ENCODE measurements at regions not wholly inside any gene's neighbourhood (a gene's known extent, or its start where the extent isn't known, plus 50 kb on each side); places are given as distances from the start of the nearest gene placed in this dataset.

DNA sequence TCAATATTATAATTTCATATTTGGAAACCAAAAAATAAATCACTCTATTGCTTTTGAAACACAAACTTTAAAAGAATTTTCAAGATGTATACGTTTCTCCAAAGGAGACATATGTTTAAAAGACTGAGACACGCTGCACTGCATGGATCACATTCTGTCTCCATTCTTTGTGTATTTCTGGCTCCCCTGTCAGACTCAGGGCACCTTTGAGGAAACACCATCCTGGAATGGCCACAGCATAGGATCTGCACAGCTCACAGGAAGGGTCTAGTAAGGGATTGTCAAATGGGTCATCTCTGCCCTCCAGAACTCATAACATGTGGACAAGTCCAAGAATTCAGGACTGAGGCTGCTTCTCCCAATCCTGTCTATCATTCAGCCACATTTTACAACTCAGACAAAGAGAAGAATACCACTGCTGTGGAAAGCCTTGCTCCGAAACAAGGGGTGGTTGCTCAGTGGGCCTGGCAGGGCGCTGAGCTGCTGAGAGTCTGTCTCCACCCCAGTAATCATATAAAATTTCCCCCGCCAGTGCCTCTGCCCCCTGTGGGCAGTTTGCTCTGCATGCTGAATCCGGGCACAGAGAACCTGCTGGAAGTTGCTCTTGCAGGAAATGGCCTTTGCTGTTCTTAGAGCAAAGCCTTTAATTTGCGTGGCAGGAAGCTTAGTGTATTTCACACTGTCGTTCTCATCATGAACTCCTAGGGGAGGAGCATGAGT is 85.3 kb upstream of the KLHL29 start:
- DNase-seq (ENCODE audit: low spot score) = no peak
- TF ChIP-seq, protein P1, sequence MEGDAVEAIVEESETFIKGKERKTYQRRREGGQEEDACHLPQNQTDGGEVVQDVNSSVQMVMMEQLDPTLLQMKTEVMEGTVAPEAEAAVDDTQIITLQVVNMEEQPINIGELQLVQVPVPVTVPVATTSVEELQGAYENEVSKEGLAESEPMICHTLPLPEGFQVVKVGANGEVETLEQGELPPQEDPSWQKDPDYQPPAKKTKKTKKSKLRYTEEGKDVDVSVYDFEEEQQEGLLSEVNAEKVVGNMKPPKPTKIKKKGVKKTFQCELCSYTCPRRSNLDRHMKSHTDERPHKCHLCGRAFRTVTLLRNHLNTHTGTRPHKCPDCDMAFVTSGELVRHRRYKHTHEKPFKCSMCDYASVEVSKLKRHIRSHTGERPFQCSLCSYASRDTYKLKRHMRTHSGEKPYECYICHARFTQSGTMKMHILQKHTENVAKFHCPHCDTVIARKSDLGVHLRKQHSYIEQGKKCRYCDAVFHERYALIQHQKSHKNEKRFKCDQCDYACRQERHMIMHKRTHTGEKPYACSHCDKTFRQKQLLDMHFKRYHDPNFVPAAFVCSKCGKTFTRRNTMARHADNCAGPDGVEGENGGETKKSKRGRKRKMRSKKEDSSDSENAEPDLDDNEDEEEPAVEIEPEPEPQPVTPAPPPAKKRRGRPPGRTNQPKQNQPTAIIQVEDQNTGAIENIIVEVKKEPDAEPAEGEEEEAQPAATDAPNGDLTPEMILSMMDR (IDR thresholded peaks at IDR 0.05; ENCODE audit: extremely low read depth, missing control alignments) = no peak

DNA sequence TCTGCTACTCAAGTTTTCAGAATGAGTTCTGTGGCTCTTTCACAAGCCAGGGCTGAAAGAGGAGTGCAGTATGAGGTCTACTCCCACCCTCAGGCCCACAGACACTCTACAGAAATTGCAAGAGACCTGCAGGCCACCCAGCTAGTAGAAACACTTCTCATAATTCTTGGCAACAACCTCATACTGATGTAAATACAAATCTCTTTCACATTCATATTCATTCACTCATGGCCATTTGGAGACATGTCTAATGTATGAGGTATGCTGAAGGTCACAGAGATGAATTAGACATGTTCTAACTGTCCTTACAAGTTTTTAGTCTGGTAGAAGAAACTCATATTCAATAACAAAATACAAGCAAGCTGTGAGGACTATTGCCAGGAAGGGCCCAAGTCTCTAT is 83.8 kb upstream of the KLHL29 start:
- TF ChIP-seq, protein P1 (IDR thresholded peaks at IDR 0.05; ENCODE audit: extremely low read depth, missing control alignments) = no peak

DNA sequence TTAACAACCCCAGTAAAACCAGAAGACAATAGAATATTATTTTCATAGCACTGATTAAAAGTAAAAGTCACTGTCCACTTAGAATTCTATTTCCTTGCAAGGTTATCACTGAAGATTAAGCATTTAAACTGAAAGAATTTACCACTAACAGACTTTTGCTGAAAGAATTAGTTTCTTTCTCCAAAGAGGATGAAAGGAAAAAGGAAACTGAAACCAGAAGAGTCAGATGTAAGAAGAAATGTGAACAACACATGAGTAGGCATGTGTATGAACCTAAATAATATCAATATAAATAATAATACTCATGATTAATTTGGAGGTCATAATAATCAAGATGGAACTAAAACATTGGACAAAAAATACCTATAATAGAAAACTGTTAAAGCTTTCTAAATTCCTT is 82.4 kb upstream of the KLHL29 start:
- no peak for DNase-seq (ENCODE audit: low spot score)
- TF ChIP-seq, protein P1 (IDR thresholded peaks at IDR 0.05; ENCODE audit: extremely low read depth, missing control alignments) = no peak

More for the DNA sequence above, 83.8 kb upstream of the KLHL29 start:
- DNase-seq (ENCODE audit: low spot score) = no peak

DNA sequence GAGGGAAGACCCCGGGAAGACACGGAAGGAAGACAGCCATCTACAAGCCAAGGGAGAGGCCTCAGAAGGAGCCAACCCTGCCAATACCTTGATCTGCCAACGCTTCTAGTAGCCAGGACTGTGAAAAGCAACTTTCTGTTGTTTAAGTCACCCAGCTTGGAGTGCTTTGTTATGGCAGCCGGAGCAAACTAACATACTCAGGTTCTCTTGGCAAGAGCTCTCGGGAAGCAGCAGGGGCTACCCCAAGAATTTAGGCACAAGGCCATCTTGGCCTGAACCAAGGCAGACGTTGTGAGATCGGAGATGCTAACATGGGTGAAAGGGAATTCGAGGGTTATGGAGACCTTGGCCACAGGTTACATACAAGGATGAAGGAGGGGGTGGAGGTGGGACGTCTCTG is 78.6 kb upstream of the KLHL29 start:
- TF ChIP-seq, protein P1 (IDR thresholded peaks at IDR 0.05; ENCODE audit: extremely low read depth, missing control alignments) = no peak
- DNase-seq (ENCODE audit: low spot score) = no peak

DNA sequence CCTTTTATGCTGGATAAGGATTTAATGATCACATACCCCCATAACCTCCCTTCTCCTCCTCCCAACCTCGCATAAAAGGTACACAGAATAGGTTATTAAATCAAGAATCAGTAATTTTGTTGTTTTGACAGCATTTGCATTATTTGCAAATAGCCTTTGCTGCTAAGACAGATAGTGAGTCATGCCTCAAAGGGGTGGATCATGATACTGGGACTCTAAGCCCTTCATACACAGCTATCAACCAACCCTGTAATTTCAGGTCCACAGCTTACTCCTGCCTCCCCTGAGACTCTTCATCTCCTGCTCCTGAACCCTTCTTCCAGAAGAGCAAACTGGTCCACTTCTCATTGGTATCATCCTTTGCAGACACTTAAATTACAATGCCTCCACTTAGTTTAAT is 73.8 kb upstream of the KLHL29 start:
- TF ChIP-seq, protein P1 (IDR thresholded peaks at IDR 0.05; ENCODE audit: extremely low read depth, missing control alignments) = no peak
- DNase-seq (ENCODE audit: low spot score) = no peak

DNA sequence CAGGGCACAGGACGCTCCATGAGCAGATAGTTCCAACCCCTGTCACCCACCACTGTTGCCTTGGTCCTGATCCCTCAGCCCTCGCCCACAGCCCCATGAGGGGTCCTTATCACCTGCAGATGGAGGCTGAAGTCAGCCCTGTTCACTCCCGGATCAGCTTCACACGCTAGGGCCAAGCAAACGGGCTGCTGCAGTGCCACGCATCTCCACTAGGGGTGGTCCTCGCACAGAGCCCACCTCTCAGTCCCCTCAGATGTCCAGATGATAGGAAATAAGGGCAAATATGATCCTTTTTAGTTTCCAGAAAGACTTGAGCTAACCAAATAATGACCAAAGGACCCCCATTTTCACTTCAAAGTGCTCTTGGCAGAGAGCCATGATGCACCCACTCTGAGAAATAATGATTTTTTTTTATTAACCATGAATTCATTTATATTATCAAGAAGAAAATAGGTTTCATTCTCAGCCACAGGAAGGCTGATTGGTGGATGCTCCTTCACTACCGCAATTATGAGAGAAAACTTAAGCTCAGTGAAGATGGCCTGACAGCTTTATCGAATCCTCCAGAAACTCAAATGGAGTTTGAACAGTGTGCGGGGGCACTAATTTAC is 71.9 kb upstream of the KLHL29 start:
- DNase-seq (ENCODE audit: low spot score) = peak; percentile 63
- TF ChIP-seq, protein P1 (IDR thresholded peaks at IDR 0.05; ENCODE audit: extremely low read depth, missing control alignments) = peak; percentile 74

DNA sequence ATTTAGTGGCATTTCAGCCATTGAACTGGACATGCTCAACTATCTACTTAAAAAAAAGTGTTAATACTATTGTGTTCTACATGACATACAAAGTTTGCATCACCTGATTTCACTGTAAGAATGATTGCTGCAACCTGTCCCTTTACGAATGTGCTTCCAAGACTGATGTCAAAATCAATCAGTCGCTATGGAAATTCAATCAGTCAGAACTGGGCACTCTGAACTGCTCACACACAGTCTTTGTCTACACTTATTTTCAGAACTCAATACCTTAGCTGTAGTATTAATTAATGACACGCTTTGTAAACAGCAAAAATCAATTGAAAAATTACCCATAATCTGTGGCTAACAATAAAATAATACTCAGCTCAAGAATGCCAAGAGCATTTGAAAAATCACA is 70.3 kb upstream of the KLHL29 start:
- no peak for DNase-seq (ENCODE audit: low spot score)
- TF ChIP-seq, protein P1 (IDR thresholded peaks at IDR 0.05; ENCODE audit: extremely low read depth, missing control alignments) = no peak

All from GM20000 (cell line).